NCI-H1048 (cell line): ENCODE measurements at regions not wholly inside any gene's neighbourhood (a gene's known extent, or its start where the extent isn't known, plus 50 kb on each side); places are given as distances from the start of the nearest gene placed in this dataset.
"Not testable (repeated sequence)": the region's sequence is repeated elsewhere in the genome, so short reads cannot be mapped to it uniquely, and the experiment has no call there.

Experiments
- DNase-seq: peaks from one replicate; lab custom pipeline; 2025; lab: John Stamatoyannopoulos, UW

DNA sequence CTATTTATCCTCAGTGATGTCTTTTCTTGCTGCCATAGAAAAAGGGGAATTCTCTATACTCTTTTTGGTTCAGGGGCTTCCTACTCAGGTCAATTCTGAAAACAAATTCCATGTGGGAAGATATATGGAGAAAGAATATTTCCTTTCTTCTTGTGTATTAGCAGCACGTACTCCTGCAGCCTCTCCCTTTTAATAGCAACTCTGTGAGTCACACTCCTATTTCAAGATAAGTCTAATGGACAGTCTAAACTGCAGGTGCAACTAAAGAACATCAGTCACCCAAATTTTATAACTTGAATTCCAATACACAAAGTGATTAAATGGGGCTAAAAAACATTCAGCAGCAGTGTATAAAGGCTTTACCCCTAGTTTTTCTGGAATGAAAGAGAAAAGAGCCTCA, 942.2 kb downstream of the CNTNAP5 start:
- DNase-seq = no peak

DNA sequence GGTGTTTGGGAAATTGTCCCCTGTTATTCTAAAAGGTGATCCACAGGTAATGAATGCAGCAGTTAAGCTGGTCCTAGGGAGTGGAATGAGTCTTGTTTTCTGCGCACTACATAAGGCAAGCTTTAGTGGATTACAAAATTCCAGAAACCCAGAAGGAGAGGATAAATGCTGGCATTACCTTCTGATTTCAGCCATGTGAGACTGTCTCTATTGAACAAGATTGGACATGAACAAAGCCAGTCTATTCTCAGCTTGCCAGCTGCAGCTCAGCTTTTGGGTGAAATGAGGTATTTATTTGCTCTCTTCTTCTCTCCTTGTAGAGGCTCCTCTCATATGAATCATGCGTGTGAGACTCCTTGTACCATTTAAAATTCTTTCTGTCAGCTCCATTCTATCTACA, 944.9 kb downstream of the CNTNAP5 start:
- DNase-seq = no peak

DNA sequence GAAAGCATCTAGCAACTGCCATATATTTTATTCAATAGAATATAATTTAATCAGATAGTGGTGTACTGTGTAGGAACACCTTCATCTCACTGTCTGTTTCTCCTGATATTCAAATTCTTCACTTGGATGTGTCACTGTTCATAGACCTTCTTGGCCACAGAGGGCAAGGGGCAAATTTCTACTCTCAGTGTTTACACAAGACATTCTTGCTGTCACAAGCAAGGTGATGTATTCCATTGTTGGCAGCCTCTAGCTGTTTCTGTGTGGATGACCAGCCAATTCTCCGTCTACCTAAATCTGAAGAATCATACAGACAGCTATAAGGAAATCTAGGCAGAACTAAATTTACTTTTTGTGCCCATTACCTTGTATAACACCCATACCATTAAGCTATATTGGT, 948.3 kb downstream of the CNTNAP5 start:
- DNase-seq = no peak

DNA sequence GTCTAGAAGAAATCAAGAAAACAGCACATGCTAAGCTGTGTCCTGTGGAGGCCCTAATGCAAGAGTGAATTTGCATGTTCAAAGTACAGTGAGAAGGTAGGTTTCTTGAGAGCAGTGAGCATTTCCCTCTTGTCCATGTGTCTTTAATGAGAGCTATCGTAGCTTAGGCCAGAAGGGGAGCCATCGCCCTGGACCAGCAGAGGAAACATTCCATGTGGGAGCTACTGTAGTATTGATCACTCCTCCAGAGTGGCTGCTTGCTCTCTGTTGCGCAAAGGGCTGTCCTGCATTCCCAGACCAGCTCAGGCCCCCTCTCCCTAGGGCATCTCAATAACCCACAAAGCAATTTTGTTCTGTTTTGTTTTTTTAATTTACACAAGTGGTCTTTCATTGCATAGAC, 950.1 kb downstream of the CNTNAP5 start:
- DNase-seq = no peak

DNA sequence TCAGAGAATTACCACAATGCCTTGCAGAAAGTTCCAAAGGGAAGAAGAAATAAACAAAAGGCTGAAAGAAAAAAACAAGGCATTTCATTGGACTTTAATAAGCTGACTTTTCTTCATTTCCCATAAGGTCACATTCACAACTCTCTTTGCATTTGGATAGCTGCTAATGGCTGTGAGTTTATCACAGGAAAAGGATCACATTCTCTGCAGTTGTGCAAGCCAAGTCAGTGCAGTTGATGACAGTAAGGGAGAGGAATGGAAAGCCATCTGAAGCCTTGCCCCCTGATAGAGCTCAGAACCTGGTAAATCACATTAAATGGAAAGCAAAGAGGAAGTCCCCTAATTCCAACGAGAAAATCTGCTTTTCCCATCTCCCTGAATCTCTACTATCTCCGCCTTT, 950.6 kb downstream of the CNTNAP5 start:
- no peak for DNase-seq

DNA sequence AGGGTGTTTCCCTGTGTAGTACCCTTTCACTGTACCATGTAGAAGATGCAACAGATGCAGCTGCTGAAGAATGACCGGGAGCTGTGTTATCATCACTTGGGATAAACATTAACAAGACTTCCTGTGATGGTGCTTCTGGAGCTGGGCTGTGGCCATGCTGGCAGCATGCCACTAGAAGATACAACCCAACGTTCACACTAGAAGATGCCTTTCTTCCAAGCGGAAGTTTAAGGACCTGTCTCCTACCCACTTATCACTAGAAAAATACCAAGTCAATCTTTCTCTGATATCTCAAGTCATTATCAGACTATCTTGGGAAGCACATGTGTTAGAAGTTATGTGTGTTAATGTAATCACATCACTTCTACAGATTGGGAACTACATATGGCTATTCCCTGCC, 953.5 kb downstream of the CNTNAP5 start:
- no peak for DNase-seq

DNA sequence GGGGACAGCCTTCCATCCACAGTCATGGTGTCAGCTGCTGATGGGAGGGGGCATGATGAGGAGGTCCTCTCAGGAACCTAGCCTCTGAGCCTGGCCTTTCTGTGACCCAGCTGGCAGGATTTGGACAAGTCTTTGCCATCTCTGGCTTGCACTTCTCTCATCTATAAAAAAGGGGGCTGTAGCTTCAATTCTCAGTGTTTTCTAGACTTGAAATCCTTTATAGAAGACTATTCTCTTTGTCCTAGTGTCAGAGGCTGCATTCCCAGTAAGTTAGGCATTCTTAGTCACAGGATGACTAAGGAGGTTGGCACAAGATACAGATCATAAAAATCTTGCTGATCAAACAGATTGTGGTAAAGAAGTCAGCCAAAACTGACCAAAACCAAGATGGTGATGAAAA, 958.5 kb downstream of the CNTNAP5 start:
- no peak for DNase-seq

DNA sequence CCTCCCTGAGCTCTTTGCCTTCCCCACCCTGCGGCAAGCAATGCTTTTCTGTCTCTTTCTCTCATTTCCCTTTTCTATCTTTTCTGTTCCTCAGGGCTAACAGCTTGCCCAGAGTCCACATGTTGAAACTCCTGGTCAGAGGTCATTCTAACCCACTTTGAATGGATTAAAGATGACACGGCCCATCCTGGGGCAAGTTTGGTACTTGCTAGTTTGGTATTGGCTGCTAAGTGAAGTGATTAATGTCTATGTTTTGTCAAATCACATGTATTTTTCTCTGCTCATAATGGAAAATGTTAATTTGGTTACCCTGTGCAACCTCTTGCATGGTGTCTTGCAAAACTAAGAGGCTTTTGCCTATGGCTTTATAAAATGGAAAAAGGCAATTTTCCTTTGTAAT, 960.2 kb downstream of the CNTNAP5 start:
- no peak for DNase-seq

DNA sequence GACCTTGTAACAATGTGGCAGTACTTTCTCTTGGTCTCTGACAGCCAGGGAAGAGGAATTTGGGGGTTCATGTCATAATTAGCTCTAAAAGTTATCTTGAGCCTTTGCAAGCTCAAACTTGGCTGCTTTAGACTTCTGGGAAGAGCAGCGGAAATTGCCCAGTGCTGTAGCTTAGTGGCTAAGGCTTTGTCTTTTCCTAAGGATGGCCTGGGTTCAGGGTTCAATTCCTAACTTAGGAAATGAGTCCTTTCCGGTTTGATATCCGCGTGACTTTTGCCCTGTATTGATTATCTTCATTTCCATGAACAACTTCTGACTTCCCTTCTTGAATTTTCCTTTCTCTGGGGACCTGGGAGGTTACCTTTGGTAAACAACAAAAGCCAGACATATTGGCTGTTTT, 961.0 kb downstream of the CNTNAP5 start:
- DNase-seq = no peak

DNA sequence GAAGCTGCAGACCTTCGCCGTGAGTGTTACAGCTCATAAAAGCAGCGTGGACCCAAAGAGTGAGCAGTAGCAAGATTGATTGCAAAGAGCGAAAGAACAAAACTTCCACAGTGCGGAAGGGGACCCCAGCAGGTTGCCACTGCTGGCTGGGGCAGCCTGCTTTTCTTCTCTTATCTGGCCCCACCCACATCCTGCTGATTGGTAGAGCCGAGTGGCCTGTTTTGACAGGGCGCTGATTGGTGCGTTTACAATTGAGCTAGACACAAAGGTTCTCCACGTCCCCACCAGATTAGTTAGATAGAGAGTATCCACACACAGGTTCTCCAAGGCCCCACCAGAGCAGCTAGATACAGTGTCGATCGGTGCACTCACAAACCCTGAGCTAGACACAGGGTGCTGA, 961.8 kb downstream of the CNTNAP5 start:
- not testable (repeated sequence) for DNase-seq

DNA sequence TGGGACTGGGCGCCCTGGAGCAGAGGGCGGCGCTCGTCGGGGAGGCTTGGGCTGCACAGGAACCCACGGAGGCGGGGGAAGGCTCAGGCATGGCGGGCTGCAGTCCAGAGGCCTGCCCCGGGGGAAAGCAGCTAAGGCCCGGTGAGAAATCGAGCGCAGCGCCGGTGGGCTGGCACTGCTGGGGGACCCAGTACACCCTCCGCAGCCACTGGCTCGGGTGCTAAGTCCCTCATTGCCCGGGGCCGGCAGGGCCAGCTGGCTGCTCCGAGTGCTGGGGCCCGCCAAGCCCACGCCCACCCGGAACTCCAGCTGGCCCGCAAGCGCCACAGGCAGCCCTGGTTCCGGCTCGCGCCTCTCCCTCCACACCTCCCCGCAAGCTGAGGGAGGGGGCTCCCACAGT, 962.3 kb downstream of the CNTNAP5 start:
- DNase-seq = not testable (repeated sequence)

DNA sequence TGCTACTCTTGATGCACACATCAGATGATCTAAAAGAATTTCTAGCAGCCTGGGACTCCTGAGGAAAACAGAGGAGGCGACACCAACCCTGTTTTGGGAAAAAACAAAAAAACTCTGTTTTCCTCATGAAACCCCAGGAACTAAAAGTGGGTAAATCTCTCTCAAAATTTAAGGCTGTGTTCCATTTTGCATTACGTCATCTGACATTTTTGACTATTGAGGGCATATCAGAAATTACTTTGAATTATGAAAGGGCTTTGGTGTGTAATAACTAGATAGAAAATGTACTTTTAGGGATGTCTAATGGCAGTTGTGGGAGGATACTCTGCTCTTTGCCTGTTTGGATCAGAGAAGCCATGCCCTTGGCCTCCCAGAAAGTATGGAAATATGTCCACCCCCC, 963.0 kb downstream of the CNTNAP5 start:
- DNase-seq = no peak

DNA sequence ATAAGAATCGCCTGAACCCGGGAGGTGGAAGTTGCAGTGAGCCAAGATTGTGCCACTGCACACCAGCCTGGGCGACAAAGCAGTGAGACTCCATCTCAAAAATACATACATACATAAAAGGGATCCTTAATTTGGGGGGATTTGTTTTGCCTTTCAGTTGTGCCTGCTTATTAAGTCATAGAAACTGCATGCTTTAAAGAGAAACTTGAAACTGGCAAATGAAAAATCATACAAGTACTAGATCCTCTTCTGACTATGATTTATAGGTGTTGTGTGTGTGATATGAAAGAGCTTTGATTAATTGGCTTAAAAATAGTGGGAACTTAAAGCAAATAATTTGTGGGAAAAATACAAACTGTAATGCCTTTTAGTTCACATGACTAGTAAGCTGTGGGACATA, 963.7 kb downstream of the CNTNAP5 start:
- DNase-seq = no peak

DNA sequence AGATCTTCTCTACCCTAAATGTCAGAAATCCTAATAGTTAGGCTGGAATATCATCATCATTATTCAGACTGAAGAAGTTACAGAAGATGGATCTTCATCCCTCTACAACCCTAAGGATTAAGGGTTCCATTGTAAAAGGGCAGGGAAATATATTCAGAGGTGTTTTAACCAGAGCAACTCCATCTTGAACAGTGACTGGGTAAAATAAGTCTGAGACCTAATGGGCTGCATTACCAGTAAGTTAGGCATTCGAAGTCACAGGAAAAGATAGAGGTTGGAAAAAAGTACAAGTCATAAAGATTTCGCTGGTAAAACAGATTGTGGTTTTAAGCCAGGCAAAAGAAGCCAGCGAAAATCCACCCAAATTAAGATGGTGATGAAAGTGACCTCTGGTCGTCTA, 968.7 kb downstream of the CNTNAP5 start:
- DNase-seq = no peak

DNA sequence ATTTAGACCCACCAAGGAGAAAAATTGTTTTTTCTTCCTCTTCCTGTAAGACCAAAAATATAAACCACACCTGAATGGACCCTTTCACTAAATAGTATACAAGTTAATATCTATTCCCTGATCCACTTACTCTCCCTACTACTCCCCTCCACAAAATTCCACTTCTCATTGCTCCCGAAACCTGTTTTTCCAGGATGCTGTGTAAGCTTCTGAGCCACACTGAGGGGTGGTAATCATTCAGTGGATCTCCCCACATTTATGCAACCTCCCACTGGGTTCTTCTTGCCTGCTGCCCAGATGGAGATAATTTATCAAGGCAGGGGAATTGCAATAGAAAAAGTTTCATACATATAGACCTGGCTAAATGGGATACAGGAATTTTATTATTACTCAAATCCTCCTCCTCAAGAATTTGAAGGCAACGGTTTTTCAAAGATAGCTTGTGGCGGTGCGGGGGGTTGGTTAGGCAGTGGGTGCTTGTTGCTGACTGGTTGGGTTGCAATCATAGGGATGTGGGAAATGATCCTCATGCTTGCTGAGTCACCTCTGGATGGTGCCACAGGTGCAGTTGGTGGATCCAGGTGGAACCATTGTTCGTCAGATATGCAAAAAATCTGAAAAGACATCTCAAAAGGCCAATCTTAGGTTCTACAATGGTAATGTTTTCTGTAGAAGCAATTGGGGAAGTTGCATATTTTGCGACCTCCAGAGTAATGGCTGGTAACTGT, 970.3 kb downstream of the CNTNAP5 start:
- DNase-seq = no peak

DNA sequence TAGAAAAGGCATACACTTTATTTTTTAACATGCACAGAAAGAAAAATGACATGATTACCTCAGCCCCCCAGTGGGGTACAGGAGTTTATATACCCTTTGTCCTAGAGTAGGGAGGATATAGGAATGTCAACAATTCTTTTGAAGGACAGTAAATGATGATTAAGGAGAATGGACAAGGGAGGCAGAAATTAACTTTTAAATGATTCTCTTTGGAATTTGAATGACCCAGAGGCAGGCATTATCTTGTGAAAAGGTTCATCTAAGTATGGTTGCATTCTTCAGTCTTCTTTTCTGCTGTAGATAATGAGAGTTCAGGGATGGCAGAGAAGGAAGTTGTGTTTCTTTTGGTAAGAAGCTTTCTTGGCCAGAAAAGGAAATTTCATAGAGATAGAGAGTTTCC, 971.3 kb downstream of the CNTNAP5 start:
- DNase-seq = no peak

DNA sequence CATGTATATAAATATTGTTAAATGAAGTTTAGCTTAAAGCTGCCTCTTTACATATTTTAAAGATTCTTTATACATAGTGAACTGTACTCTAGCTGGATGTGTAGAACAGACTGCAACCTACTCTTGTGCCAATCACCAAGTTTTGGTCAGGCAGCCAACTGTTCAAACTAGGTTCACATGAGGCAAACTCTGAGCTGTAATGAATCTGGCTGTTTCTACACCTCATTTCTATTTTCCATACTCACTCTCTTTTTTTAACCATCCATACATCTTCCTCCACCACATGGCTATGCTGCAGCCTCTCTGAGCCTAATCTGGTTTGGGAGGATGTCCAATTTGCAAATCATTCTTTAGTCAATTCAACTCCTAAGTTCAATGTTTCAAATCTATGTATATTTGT, 974.8 kb downstream of the CNTNAP5 start:
- no peak for DNase-seq

DNA sequence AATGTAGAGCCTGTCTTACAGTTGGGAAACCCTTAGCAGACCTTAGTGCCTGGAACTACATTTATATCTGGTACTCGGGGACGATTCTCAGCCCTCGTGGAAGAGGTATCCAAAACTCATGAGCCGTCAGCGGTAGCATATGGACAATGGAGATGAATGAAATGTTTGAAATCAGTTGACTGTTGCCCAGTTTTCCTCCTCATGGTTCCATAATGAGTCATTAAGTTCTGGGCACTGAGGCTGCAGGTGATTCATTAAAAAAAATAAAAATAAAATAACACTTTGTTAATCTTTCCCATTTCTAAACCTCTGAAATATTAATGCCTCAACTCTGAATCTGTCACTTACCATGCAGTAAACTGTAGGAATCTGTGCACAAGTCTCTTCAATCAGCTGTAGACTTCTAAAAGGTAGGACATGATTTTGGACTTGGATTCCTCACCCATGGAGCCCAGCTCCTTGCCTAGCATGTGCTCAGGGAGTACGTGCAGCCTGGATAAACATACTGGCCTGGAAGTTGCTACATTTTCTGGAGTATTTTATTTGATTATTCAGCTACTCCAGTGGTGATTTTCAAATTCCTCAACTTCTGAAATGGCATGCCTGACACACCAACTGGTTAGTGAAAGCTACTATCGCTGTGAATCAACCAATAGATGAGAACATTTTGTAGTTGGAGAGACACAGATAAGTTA, 979.2 kb downstream of the CNTNAP5 start:
- DNase-seq = no peak

DNA sequence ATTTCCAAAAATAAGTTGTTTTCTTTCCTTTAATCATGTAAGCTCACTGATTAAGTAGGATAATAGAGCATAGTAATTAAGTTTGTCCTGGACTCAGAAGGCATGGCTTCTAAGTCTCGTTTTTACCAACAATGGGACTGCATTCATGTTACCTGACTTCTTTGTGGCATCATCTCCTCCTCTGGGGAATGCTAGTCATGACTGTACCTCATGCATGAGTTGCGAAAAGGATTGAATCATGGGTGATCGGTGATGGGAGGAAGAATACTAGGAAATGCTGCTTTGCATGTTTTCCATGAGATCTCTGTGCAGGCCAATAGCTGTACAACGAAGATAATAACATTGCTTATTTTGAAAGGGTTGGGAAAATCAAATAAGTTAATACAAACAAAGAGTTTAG, 981.6 kb downstream of the CNTNAP5 start:
- DNase-seq = no peak

DNA sequence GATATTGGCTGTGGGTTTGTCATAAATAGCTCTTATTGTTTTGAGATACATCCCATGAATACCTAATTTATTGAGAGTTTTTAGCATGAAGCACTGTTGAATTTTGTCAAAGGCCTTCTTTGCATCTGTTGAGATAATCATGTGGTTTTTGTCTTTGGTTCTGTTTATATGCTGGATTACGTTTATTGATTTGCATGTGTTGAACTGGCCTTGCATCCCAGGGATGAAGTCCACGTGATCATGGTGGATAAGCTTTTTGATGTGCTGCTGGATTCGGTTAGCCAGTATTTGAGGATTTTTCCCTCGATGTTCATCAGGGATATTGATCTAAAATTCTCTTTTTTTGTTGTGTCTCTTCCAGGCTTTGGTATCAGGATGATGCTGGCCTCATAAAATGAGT, 1003.6 kb downstream of the CNTNAP5 start:
- DNase-seq = not testable (repeated sequence)

DNA sequence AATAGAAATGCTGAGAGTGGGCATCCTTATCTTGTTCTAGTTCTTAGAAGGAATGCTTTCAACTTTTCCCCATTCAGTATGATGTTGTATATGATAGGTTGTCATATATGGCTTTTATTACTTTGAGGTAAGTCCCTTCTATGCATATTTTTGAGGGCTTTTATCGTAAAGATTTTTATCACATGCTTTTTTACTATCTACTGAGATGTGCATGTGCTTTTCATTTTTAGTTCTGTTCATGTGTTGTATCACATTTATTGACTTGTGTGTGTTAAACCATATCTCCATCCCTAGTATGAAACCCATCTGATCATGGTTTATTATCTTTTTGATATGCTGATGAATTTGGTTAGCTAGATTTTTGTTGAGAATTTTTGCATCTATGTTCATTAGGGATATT, 1008.8 kb downstream of the CNTNAP5 start:
- DNase-seq = no peak

DNA sequence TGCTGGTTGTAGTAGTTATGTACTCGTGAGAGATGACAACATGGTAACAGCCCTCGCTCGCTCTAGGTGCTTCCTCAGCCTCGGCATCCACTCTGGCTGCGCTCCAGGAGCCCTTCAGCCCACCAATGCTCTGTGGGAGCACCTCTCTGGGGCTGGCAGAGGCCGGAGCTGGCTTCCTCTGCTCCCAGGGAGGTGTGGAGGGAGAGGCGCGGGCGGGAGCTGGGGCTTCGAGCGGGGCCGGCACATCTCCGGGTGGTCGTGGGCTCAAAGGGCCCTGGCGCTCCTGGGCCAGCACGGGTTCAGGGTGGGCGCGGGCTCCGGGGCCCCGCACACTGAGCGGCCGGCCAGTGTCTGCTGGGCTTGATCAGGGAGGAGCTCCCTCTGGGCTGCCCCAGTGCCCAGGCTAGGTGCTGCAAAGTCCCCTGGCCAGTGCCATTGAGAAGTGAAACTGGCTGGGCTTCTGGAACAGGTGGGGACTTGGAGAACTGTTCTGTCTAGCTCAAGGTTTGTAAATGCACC, 1012.1 kb downstream of the CNTNAP5 start:
- no peak for DNase-seq

DNA sequence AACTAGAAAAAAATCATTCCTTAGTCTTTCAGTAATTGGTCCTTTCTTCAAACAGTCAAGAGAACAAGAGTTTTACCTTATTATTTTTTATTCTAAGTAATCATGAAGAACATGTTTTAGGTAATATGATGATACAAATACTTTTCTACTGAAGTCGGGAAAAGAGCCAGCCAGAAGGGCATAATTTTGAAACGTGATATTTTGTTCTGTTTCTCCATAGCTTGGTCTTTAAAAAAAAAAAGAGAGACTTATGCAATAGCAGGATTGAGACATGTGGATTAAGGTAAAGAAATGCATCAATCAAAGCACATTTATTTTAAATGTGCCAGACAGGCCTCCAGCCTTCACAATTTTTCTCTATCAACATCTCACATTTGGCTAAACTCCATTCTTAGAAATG, 1016.8 kb downstream of the CNTNAP5 start:
- DNase-seq = no peak

DNA sequence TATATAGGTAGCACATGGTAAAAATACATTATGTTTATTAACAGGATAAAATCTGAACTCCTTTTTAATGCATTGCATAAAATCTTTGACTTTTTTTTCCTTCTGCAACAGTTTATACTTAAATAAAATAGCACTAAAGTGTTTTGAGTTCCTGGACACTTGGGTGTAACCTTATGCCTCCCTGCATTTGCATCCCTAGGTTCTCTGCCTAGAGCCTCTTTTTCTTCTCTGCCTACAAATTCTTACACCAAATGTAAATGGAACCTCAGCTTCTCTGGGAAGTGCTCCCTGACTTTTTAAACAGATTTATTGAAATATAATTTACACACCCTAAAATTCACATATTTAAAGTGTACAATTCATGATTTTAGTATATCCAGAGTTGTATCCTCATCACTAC, 1017.6 kb downstream of the CNTNAP5 start:
- no peak for DNase-seq
